ENCODE measurements at regions not wholly inside any gene's neighbourhood (a gene's known extent, or its start where the extent isn't known, plus 50 kb on each side); places are given as distances from the start of the nearest gene placed in this dataset.
A peak's percentile ranks its signal among the peaks of the same experiment; 100 is the strongest.

DNA sequence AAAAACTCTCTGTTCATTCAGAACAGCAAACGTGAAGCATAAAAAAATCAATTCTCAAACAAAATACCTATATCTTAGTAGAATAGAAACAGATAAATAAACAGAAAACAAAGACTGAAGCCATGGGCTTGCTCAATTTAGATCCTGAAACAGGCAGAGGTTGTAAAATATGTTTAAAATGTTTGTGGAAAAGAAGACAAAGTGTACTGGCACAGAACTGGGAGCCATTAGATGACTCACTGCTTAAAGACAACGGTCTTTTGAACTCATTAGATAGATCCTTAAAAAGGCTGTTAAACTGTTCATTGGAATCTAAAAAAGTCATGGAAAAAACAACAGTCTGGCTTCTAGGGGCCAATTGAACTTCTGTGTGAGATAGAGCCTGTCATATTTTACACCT is 247.0 kb upstream of the NDST4 start:
- peak; percentile 13 for DNase-seq (ENCODE audit: low read depth)
- H3K4me3 ChIP-seq (ENCODE audit: low read depth, low read length) = no peak overlapping the region
- TF ChIP-seq, protein P1, sequence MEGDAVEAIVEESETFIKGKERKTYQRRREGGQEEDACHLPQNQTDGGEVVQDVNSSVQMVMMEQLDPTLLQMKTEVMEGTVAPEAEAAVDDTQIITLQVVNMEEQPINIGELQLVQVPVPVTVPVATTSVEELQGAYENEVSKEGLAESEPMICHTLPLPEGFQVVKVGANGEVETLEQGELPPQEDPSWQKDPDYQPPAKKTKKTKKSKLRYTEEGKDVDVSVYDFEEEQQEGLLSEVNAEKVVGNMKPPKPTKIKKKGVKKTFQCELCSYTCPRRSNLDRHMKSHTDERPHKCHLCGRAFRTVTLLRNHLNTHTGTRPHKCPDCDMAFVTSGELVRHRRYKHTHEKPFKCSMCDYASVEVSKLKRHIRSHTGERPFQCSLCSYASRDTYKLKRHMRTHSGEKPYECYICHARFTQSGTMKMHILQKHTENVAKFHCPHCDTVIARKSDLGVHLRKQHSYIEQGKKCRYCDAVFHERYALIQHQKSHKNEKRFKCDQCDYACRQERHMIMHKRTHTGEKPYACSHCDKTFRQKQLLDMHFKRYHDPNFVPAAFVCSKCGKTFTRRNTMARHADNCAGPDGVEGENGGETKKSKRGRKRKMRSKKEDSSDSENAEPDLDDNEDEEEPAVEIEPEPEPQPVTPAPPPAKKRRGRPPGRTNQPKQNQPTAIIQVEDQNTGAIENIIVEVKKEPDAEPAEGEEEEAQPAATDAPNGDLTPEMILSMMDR (conservative IDR thresholded peaks at IDR 0.05; ENCODE audit: low read depth, low read length) = no peak

GRCh38 chr4:115357776-115358175 is 244.4 kb upstream of the NDST4 start:
- TF ChIP-seq, protein P1 (conservative IDR thresholded peaks at IDR 0.05; ENCODE audit: low read depth, low read length) = no peak
- no peak for DNase-seq (ENCODE audit: low read depth)
- no peak overlapping the region for H3K4me3 ChIP-seq (ENCODE audit: low read depth, low read length)

DNA sequence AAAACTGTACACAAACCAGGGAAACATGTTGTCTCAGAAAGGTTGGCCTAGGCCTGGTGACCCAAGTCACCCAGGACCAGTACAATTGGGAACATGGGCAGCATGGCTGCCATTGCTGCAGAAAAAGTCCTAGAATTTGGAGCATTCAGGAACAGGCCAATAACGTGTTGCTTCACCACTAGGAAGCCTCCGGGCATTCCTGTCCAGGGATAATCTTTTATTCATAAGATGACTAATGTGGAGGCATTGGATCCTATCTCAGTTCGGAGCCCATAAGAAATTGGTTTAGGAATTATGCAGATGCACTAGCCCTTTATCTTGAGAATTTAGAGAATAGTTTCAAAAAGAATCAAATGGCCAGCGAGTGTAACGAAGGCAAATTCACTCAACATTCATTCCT is 242.8 kb upstream of the NDST4 start:
- no peak overlapping the region for H3K4me3 ChIP-seq (ENCODE audit: low read depth, low read length)
- TF ChIP-seq, protein P1 (conservative IDR thresholded peaks at IDR 0.05; ENCODE audit: low read depth, low read length) = no peak

GRCh38 chr4:115355329-115355728 is 241.9 kb upstream of the NDST4 start:
- no peak overlapping the region for H3K4me3 ChIP-seq (ENCODE audit: low read depth, low read length)
- DNase-seq (ENCODE audit: low read depth) = no peak
- TF ChIP-seq, protein P1 (conservative IDR thresholded peaks at IDR 0.05; ENCODE audit: low read depth, low read length) = no peak

More for the DNA sequence above, 242.8 kb upstream of the NDST4 start:
- no peak for DNase-seq (ENCODE audit: low read depth)

DNA sequence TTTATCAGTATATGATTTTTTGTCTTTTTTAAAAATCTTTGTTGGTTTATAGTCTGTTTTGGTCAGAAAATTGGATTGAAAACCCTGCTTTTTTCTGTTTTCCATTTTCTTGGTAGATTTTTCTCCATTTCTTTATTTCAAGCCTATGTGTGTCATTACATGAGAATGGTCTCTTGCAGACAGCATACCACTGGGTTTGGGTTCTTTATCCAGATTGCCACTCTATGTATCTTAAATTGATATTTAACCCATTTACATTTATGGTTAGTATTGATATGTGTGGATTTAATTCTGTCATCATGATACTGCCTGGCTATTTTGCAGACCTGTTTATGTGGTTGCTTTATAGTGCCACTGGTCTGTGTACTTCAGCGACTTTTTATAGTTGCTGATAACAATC is 239.9 kb upstream of the NDST4 start:
- H3K4me3 ChIP-seq (ENCODE audit: low read depth, low read length) = no peak overlapping the region
- TF ChIP-seq, protein P1 (conservative IDR thresholded peaks at IDR 0.05; ENCODE audit: low read depth, low read length) = no peak
- peak; percentile 2 for DNase-seq (ENCODE audit: low read depth)

DNA sequence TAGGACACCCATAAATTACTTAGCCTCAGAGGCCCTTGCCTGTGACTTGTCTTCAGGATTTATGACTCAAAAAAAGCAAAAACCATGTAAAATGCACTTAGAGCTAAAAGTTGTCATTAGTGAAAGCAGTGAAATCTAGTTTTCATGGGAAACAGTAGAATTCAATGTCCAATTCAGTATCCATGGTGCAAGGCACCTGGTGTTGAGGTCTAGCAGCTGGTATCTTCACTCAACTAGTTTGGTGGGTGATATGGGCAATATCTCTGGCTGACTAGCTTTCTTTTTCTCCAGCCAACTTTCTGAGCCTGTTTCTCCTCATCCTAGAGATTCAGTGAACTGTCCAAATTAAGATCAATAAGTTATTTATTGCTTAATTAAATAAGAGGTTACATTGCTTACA is 229.8 kb upstream of the NDST4 start:
- no peak overlapping the region for H3K4me3 ChIP-seq (ENCODE audit: low read depth, low read length)
- TF ChIP-seq, protein P1 (conservative IDR thresholded peaks at IDR 0.05; ENCODE audit: low read depth, low read length) = no peak
- no peak for DNase-seq (ENCODE audit: low read depth)

DNA sequence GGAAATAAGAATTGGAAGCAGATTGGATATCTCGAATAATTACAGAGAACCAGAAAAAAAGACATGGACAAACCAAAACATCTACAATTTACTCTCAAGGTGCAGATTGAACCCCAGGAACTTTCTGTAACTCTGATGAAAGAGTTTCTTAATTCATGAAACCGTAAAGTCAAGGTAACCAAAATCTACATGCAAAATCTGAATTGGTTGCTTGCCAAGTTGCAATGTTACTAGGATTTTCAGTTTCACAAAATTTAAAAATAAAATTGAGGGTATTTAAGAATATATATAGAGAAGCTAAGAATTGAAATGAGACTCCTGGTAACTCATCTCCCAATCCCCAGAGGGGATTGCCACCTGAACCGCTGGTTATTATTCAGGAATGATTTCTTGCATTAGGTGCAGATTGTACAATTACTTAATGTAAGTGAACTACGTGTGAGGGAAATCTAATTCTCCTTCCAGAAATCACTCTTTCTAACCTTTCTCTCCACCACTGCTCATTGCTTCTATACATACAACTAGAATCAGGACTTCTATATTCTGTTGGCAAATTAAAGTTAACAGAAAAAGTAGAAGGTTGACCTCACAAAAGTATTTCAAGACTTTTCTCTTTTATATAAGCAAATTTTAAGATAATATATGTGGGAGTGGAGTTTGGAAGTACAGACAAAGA is 221.5 kb upstream of the NDST4 start:
- no peak for DNase-seq (ENCODE audit: low read depth)
- H3K4me3 ChIP-seq (ENCODE audit: low read depth, low read length) = no peak overlapping the region
- TF ChIP-seq, protein P1 (conservative IDR thresholded peaks at IDR 0.05; ENCODE audit: low read depth, low read length) = no peak
